Loucy (cell line): ENCODE measurements at regions not wholly inside any gene's neighbourhood (a gene's known extent, or its start where the extent isn't known, plus 50 kb on each side); places are given as distances from the start of the nearest gene placed in this dataset.

ENCODE experiments used
- H2AFZ ChIP-seq: fragments of 200-600 bp; sonication (generic); 2 replicates; pipeline ENCODE4 v1.6.0; 2016; ENCODE audit warnings: antibody characterized with exemption, mild to moderate bottlenecking, low read length, moderate library complexity
- H3F3A ChIP-seq: fragments of 200-600 bp; 2 replicates; pipeline ENCODE4 v1.6.0; 2016; ENCODE audit warnings: antibody characterized with exemption, low read depth, mild to moderate bottlenecking
- H3K27me3 ChIP-seq: fragments of 200-600 bp; sonication (generic); 2 replicates; pipeline ENCODE4 v1.6.1; 2014; ENCODE audit warnings: low read length, mild to moderate bottlenecking; ENCODE audit not compliant: insufficient read depth, poor library complexity, severe bottlenecking
- H3K36me3 ChIP-seq: fragments of 200-600 bp; sonication (generic); 2 replicates; pipeline ENCODE4 v1.6.1; 2016; ENCODE audit warnings: low read length; ENCODE audit not compliant: insufficient read depth
- H3K4me1 ChIP-seq: fragments of 200-600 bp; sonication (generic); 2 replicates; pipeline ENCODE4 v1.5.1; 2014; ENCODE audit warnings: low read length, mild to moderate bottlenecking; ENCODE audit not compliant: insufficient read depth, poor library complexity, severe bottlenecking
- H3K4me2 ChIP-seq: fragments of 200-600 bp; sonication (generic); 2 replicates; pipeline ENCODE4 v1.6.0; 2014; ENCODE audit warnings: antibody characterized with exemption, low read length, low read depth, mild to moderate bottlenecking; ENCODE audit not compliant: poor library complexity, severe bottlenecking
- H3K4me3 ChIP-seq: fragments of 200-600 bp; sonication (generic); 2 replicates; pipeline ENCODE4 v1.5.1; 2014; ENCODE audit warnings: low read length, mild to moderate bottlenecking, mixed read lengths; ENCODE audit not compliant: poor library complexity, severe bottlenecking
- H3K79me2 ChIP-seq: fragments of 200-600 bp; sonication (generic); 2 replicates; pipeline ENCODE4 v1.6.1; 2014; ENCODE audit warnings: low read length; ENCODE audit not compliant: insufficient read depth
- H3K9ac ChIP-seq: fragments of 200-600 bp; sonication (generic); 2 replicates; pipeline ENCODE4 v1.6.0; 2014; ENCODE audit warnings: mild to moderate bottlenecking, low read depth, low read length, moderate library complexity; ENCODE audit not compliant: poor library complexity, severe bottlenecking
- H3K9me2 ChIP-seq: fragments of 200-600 bp; sonication (generic); replicated peaks from 2 replicates; pipeline ENCODE4 v1.6.1; 2016; ENCODE audit warnings: low read depth, low read length, mixed read lengths
- H3K9me3 ChIP-seq: fragments of 200-600 bp; sonication (generic); 2 replicates; pipeline ENCODE4 v1.6.1; 2014; ENCODE audit warnings: mild to moderate bottlenecking, antibody characterized with exemption, low read length, low read depth; ENCODE audit not compliant: insufficient read depth
- H4K20me1 ChIP-seq: fragments of 200-600 bp; sonication (generic); 2 replicates; pipeline ENCODE4 v1.6.0; 2014; ENCODE audit warnings: antibody characterized with exemption, low read length, mild to moderate bottlenecking; ENCODE audit not compliant: insufficient read depth, poor library complexity, severe bottlenecking
- CTCF ChIP-seq: fragments of 200-600 bp; sonication (generic); conservative IDR thresholded peaks from 2 replicates; pipeline ENCODE4 v1.5.1; 2014; ENCODE audit warnings: mild to moderate bottlenecking, antibody characterized with exemption, low read length
- EZH2phosphoT487 ChIP-seq: fragments of 200-600 bp; IDR thresholded peaks from 2 replicates; pipeline ENCODE4 v1.6.1; 2018; ENCODE audit warnings: antibody characterized with exemption, mild to moderate bottlenecking, moderate library complexity, borderline replicate concordance

DNA sequence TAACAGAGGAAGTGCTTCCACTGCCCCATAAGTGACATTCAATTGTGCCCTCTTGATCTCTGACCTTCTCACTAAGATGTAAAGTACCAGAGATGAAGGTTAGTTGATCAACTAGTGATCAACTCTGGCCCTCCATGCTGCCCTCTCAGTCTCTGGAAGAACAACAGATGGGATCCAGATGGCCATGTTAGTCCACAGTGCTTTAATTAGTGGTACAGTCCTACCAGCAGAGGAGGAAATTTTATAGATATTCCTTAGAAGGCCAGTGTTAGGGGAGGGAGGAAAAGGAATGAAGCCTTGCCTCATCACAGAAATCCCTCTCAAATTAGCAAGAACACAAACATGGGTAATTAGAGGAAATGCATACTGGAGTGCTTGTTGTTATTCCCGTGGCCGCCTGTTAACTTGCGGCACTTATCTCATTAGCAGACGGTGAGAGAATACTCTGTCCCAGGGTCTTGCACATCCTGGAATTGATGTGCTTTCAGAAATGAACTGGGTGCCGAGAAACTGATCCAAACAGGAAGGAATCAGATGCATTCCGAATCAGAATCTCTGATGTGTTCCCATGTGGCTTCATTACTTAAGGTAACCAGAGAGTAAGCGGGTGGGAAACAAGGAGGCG lies 91.1 kb upstream of the RGS4 start:
- H3K9me3 ChIP-seq, result no peaks in the 10 kb centered on the region
- H3K4me3 ChIP-seq, result no peak overlapping the region
- no peak overlapping the region for H3K9ac ChIP-seq
- no peaks in the 10 kb centered on the region for H4K20me1 ChIP-seq
- H2AFZ ChIP-seq, result no peak overlapping the region
- H3K9me2 ChIP-seq, result no peaks in the 10 kb centered on the region
- H3F3A ChIP-seq, result no peaks in the 10 kb centered on the region
- no peak overlapping the region for H3K4me2 ChIP-seq
- H3K27me3 ChIP-seq, result no peaks in the 10 kb centered on the region
- H3K4me1 ChIP-seq, result no peaks in the 10 kb centered on the region
- TF ChIP-seq CTCF, result no peak
- no peak for TF ChIP-seq EZH2phosphoT487
- no peaks in the 10 kb centered on the region for H3K36me3 ChIP-seq
- H3K79me2 ChIP-seq, result no peaks in the 10 kb centered on the region

DNA sequence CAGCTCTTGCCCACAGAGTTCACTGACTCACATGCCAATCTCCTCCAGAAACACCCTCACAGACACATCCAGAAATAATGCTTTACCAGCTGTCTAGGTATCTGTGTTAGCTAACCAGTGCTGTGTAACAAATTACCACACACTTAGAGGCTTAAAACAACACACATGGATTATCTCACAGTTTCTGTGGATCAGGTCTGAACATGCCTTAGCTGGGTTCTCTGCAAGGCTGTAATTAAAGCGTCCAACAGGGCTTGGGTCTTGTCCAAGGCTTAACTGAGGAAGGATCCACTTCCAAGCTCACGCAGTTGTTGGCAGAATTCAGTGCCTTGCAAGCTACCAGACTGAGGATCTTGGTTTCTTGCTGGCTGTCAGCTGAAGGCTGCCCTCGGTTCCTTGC lies 92.5 kb upstream of the RGS4 start:
- H2AFZ ChIP-seq, result no peak overlapping the region
- no peak overlapping the region for H3K4me2 ChIP-seq
- H3K36me3 ChIP-seq, result no peaks in the 10 kb centered on the region
- no peaks in the 10 kb centered on the region for H3F3A ChIP-seq
- H3K79me2 ChIP-seq, result no peaks in the 10 kb centered on the region
- H3K9ac ChIP-seq, result no peak overlapping the region
- H3K9me2 ChIP-seq, result no peaks in the 10 kb centered on the region
- H3K27me3 ChIP-seq, result no peaks in the 10 kb centered on the region
- no peak overlapping the region for H3K4me3 ChIP-seq
- no peaks in the 10 kb centered on the region for H4K20me1 ChIP-seq
- no peaks in the 10 kb centered on the region for H3K4me1 ChIP-seq
- H3K9me3 ChIP-seq, result no peaks in the 10 kb centered on the region
- TF ChIP-seq CTCF, result no peak
- TF ChIP-seq EZH2phosphoT487, result no peak

DNA sequence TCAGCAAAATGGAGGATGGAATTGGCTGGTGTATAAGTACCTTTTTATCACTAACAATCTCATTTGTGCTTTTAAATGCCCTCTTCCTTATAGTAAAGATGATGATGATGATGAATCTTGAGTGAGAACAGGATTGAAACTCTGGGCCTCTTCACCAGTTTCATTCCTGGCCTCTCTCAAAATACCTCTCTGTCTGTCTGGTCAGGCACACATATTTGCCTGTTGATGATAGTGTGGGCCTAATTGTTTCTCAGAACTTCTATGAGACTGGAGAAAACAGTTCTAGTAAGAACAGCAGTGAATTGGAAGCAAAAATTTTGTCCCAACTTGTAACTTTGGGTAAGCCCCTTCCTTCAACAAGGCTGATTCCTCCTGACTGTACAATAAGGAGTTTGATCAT lies 94.4 kb upstream of the RGS4 start:
- H3K4me2 ChIP-seq, result no peak overlapping the region
- H3K9me3 ChIP-seq, result no peaks in the 10 kb centered on the region
- H3K27me3 ChIP-seq, result no peaks in the 10 kb centered on the region
- no peaks in the 10 kb centered on the region for H3F3A ChIP-seq
- H3K36me3 ChIP-seq, result no peaks in the 10 kb centered on the region
- no peaks in the 10 kb centered on the region for H3K9me2 ChIP-seq
- no peak overlapping the region for H2AFZ ChIP-seq
- no peaks in the 10 kb centered on the region for H3K4me1 ChIP-seq
- H4K20me1 ChIP-seq, result no peaks in the 10 kb centered on the region
- no peak overlapping the region for H3K9ac ChIP-seq
- no peaks in the 10 kb centered on the region for H3K79me2 ChIP-seq
- TF ChIP-seq EZH2phosphoT487 (no peak), CTCF (no peak)
- no peak overlapping the region for H3K4me3 ChIP-seq
